Activated CD4-positive, alpha-beta T cell treated with anti-CD3 and anti-CD28 coated beads for 4 hours (primary cell): ENCODE measurements at regions not wholly inside any gene's neighbourhood (a gene's known extent, or its start where the extent isn't known, plus 50 kb on each side); places are given as distances from the start of the nearest gene placed in this dataset.

Experiments
- DNase-seq, 2 donors: peaks; one replicate each; pipeline ENCODE4 v3.0.0-alpha.2; 2020

DNA sequence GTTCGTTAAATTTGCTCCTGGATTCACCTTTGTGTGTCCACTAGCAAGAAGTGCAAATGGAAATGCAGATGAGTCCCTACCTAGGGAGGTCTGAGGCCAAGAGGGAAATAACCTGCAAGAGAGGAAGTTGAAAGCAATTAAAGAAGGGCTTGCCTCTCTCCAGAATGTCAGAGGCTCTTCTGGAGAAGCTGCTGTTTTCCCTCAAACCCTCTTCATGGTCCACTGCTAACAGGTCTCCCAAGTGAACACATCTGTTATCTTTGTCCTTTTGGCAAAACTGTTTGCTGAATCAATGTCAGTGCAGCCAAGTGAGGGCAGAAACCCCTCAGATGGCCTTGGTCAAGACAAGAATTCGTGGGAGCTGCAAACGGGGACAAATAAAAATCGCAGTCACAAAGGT, 177.3 kb upstream of the PLXNA2 start:
- DNase-seq = no peak

DNA sequence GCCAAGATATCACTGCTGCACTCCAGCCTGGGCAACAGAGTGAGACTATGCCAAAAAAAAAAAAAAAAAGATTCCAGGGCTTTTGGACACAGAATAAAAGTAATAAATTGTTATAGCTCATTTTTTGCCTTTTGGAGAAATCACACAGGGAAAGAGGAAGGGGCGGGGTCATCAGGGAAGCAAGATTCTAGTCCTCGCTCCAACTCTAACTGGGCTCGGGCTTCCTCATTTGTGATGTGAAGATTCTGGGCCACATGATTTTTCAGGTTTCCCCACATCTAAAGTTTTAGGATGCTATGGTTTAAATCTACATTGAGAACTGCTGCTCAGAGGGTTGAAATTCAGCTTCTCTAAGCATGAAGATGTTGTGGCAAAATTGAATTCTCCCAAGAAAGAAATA, 179.3 kb upstream of the PLXNA2 start:
- no peak for DNase-seq

DNA sequence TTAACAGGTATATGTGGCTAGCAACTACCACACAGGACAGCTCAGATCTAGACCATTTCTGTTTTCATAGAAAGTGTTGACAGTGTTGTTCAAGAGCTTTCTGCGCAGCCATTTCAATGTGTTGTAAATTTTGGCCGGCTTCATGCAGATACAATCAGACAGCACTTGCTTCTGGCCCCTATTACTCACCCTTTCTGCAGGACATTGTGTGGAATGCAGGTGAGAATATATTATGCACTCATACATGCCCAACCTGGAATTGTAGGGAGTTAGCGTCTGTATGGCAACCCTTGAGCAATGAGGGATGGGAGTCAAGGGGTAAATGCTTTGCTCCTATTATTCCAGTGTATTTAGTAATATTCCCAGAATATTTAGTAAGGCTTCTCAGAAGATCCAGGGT, 180.9 kb upstream of the PLXNA2 start:
- DNase-seq = no peak

DNA sequence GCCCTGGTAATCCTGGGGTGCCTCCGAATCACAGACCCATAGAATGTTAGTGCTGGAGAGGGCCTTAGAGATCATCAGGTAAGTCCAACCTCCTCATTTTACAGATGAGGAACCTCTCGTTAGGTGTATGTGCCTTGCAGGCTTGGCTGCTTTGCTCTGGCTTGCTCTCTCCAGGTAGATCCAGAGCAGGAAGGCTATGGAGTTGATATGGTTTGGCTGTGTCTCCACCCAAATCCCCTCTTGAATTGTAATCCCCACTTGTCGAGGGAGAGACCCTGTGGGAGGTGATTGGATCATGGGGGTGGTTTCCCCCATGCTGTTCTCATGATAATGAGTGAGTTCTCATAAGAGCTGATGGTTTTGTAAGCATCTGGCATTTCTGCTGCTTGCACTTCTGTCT, 186.0 kb upstream of the PLXNA2 start:
- no peak for DNase-seq

DNA sequence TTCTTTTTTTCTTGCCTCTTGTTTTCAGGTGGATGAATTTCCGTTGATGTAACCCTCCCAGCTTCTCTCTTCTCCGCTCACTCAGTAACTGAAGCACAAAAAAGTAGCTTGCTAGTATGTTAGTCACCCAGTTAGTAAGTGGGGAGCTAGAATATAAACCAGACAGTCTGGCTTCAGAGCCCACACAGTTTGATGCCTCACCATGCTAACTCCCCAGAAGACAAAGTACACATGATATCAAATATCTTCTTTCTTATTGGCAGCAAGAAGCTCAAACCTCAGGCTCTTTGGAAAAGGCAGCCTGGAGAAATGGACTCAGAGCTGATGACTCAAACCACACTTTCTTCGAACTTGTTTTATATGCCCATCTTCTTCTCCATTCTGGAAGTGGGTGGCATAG, 187.5 kb upstream of the PLXNA2 start:
- no peak for DNase-seq

DNA sequence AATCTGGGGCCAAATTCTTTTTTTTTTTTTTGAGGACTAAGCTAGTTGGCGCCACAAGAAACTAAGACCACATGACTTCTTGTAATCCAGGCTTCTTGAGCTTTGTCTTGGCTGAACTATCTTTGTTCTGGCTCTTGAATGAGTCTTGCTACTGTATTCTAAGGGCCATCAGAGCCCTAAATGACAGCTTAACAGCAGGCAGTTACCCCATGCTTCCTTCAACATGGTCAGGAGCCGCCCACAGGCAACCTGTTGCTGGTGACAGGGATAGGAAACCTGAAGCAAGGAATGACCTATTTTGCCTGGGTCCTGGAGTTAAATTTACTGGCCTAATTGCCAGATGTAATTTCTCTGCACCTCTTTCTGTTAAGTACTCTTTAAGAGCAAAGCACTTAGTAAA, 188.2 kb upstream of the PLXNA2 start:
- DNase-seq = no peak

DNA sequence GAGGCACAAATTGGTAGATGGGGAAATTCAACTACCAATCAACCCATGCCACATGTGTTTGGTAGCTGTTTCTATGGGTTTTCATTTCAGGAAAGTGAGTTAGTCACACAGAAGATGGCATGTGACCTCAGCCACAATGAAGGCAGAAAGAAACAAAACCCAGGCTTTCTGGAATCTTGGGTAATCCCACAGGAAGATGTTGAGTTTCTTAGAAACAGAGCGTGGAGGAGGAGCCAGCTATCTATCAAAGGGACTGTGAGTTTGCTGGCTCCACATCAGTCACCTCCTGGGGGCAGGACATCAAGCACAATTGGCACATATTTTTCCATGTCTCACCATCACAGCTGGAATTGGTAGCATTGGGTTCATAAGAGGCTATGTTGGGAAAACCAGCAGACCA, 188.9 kb upstream of the PLXNA2 start:
- DNase-seq = no peak

DNA sequence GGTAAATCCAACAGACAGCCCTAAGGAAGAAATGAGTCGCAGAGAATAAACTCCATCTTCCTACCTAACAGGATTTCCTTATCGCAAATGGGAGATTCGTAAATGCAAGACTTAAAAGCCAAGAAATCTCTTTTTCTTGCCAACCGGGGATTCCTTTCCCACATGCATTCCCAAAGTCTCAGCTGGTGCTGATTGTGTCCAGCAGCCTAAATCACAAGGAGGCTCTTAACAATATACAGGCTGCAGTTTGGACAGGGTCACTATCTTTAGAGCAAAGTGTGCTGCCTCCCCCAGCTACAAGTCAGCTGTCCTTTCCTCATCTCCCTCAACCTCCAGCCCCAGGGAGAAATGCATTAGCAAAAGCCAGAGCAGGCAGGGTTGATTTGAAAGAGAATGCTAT, 189.8 kb upstream of the PLXNA2 start:
- DNase-seq = no peak

DNA sequence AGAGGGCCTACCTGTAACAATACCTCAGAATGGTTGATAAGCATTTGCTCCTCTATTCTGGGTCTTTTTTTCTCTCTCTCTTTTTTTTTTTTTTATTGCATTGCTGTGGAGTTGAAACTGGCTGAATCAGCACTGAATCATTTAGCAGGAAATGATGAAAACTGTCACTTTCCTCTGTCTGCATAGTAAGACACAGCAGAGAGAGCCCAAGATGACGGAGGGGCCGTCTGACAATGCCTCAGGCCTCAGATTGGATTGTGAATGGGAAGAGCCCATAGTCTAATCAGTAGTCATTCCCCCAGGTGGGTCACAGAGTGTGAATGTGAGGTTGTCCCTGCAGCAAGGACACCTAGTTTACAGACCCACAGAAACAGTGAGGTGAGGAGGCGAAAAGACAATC, 193.2 kb upstream of the PLXNA2 start:
- no peak for DNase-seq

DNA sequence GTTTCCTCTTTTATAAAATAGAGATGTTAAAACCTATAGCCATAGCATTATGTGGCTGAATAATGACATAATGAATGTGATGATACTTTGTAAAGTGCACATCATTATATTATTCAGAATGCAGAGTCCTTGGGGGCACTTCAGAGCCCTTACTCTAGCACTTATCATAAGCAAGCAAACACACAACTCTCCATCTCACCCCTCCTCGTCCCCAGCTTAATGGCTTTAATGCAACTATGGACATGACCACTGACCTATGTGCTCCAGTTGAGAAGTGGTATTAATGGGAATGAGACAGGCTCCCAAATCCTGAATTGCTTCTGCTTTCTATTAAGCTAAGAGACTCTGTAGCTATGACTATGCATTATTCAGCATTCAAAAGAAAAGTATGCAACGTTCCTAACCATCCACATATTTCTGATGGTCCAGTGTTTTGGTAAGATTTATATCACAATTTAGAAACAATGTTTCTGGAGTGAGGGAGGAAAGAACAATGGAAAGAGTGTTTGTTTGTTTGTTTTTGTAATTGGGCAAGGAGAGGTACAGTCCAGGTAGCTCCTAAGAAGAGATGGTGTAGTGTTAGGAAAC, 194.0 kb upstream of the PLXNA2 start:
- DNase-seq = no peak

DNA sequence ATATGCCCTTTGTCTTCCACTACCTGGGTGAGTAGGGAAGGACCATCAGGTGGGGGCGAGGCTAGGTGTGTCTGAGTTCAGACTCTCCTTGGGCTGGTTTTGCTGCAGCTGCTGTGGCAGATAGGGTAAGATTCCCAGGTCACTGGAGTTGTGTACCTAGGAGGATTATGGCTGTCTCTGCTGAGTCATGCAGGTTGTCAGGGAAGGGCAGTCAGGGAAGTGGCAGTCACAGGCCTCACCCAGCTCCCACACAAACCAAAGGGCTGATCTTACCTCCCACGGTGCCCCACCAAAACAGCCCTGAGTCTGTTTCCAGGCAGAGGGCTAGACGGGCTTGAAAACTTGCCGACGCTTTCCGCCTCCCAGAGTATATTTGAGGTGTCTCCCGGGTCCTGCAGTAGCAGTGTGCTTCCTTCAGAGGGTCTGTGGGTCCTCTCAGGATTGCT, 201.6 kb upstream of the PLXNA2 start:
- DNase-seq = no peak

DNA sequence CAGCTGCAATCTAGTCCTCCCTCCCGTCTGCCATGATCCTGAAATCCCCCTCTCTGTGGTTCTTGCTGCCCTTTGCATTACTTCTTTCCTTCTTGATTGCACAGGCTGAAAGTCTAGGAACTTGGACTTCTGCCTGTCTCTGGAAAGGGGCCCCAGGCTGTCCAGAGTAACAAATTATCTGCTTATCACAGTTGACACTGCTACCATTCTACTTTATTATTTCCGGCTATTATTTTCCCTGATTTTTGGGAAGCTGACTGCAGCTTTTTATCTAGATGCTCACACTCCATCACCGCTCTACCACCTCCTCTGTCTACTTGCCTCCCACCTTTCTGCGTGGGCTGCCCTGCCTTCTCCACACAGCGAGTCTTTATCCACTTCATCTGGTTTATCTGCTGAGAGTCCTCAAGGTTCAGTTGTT, 202.1 kb upstream of the PLXNA2 start:
- DNase-seq = no peak

DNA sequence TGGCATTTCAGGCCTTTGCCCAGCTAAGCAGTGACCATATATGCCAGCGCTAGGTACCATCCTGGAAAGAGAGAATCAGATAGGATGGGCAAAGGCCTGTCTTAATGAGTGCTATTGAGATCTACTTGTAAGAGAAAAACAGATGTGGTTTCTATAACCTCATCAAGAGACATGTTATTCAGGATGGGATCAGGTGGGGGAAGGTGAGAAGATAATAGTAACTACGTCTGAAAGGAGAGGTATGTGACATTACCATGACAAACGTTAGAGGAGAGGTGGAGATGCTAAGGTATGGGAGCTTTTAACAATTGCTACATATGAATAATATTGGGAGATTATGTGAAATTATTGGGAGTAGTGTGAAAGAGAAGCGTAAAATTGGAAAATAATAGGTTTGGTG, 204.2 kb upstream of the PLXNA2 start:
- DNase-seq = no peak

DNA sequence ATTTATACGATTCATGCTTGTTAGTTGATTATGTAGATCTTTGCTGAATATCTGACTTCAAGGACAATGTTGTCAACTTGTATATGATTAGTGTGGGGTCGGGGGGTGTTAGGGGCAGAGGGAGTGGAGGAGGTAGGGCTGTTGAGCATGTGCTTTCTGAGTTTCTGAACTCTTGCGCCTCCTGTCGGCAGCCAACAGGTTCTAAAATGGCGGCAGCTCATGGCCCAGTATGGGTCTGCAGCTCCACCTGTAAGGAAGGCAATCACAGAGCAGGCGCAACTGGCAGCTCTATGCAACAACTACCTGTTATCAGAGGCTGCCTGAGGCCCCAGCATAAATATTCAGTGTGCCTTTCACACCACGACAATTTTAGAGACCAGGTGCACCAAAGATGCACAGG, 205.8 kb upstream of the PLXNA2 start:
- no peak for DNase-seq

DNA sequence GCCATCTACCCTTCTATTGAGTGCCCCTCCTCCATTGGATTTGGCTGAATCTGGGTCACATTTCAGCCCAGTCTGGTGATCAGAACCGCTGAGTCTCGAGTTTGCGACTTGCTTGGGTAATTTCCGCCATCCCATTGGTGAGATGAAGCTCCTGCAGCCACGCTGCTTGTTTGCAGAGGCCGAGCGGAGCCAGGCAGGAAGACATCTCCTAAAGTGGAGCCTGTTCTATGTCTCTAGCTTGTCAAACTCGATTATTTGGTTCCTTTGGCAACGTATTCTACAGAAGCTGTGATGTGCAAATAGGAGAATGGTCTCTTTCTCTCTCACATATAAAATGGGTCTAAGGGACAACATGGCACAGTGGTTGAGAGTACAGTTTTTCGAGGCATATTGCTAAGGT, 206.8 kb upstream of the PLXNA2 start:
- DNase-seq = no peak

DNA sequence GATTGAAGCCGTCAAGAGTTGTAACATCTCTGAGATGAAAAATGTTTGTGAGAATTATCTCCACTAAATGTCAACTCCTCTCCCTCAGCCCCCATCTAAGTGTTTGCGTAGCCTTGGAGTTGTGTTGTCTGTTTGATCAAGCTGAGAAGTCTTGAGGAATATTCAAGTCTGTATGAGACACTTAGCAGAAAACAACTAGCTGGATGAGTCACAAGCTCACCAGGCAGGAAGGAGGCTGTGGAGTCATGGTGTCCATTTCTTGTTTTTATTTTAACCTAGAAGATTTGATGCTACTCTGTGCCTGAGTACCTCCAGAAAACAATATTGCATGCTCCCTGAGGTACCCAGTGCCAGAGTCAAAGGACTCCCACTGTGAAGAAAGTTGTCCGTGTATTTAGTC, 211.6 kb upstream of the PLXNA2 start:
- DNase-seq = no peak

DNA sequence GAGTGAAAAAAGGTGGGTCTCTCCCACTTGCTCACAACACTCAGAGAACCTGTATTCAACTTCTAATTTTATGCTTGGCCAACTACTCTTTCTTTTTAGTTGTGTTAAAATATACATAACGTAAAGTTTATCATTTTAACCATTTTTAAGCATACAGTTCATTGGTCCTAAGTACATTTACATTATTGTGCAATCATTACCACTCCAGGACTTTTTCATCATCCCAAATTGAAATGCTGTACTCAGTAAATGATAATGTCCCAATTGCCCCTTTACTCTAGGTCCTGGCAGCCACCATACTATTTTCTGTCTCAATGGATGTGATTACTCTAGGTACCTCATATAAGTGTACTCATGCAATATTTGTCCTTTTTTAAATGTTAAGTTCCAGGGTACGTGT, 212.3 kb upstream of the PLXNA2 start:
- DNase-seq = no peak

DNA sequence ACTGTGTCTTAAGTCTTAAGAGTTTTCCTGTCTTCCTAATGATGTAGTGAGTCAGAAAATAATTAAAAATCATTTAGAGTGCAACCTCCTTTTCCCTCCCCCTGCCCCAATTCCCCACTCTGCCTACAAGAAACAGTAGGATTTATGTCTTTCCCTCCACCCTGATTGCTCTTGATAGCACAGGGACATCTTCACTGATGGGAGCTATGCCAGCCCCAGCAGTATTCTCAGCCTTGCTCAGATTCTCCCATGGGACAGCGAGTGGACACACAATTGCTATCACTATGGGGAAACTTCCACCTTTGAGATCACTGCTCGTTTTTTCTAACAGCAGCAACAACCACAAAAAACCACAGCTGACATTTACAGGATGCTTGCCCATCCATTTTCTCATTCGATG, 216.6 kb upstream of the PLXNA2 start:
- no peak for DNase-seq

DNA sequence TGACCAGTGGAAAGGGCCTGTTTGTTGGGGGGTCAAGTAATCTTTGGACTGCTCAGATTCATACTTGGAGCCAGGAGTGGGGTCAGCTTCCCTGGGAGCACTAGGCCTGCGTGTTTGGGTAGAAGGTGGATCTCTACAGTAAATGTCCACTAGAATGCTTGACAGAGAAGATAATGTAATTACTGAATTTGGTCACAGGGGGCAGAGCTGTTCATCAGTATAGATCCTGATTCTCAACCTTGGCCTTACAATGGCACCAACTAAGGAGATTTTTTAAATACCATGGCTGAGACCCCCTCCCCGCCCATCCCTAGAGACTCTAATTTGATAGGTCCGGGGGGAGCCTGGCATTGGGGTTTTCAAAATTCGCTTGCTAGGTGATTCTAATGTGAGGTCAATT, 217.5 kb upstream of the PLXNA2 start:
- no peak for DNase-seq

DNA sequence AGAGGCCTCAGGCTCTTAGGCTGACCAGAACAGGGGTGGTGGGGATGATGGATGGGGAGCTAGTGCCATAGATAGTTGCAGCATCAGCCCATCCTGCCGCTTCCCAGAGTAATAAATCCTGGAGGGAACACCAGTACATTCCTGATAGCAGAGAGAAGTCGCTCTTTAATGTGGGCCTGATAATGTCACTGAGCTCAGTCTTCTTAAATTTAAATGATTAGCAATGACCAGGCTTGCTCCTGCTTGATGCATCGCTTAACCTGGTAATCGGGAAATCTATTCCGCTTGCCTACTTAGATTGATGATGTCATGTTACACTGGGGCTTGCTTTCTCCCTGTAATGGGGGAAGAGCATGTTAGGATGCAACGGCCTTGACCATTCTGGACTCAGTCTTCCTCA, 218.6 kb upstream of the PLXNA2 start:
- no peak for DNase-seq

DNA sequence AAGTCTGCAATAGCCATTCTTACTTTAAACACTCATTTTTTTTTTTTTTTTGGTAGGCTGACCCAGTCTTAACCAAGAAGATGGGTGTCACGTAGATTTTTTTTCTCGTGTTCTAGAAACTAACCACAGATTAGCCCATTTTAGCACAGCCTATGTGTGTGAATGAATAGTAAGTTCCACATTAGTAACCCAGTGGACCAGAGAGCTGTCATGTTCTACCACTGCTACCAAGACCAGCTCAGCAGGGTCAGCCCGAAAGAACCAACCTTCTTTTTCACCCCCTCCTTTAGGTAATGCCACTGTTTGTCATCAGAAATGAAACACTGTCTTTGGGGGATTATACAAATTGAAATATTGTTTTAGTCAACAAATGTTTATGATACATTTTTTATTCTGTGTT, 221.1 kb upstream of the PLXNA2 start:
- DNase-seq = no peak

DNA sequence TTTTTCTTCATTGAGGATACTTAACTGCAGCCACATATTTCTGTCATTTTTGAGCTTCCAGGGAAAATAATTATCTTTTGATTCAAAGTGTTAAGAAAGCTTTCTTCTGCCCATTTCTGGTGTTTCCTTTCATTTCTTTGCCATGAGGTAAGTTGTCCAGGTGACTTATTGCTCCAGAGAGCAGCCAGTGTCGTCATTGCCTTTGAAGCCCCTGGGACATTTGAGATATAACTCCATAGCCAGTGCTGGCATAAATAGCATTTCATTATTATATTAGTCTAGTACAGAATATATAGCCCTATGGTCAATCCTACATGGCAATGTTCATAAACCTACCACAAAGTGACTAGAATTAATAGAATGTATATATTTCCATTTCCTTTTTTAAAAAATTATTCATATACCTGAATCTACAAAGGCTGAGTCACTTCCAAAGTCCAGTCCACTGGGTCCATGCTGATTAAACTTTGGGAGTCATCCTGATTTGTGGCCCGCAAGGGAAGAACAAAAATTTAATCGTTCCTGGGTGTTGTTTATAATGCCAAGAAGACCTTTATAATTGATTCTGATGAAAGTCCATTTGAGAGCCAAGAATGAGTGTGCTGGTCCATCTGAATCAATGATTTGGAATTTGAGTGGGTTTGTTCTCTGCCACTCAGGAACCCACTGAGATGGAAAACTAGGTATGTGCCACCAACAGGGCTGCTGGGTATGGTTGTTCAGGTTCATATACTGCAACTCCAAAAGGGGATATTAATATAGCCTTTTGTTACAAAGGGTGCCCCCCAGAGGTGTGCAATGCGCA, 221.8 kb upstream of the PLXNA2 start:
- no peak for DNase-seq

DNA sequence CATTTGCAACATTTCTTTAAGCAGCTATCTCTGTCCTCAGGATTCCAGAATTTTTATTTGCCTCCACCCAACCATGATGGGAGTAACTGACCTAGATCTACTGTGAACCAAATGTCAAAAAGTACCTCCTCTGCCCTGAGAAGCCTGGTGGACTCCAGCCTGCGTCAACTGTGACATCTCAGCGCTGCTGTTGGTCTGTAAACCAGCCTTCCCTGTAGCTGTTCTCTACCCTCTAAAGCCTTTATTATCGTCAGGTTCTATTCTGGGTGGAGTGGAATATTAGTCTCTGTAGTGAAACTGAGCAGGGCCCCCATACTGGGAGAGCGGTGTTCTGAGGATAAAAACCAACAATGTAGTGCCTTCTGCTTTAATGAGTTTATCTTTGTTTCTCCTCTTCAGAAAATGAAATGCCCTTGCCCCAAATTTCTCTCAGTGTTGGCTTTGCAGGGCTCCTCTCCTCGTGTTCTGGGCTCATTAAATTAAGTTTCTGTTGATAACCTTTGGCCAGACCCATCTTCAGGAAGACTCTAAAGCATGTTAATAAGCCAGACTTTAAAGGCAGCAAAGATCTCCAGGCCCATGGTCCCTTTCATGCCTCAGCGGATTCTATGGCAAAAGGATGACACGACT, 223.1 kb upstream of the PLXNA2 start:
- no peak for DNase-seq

DNA sequence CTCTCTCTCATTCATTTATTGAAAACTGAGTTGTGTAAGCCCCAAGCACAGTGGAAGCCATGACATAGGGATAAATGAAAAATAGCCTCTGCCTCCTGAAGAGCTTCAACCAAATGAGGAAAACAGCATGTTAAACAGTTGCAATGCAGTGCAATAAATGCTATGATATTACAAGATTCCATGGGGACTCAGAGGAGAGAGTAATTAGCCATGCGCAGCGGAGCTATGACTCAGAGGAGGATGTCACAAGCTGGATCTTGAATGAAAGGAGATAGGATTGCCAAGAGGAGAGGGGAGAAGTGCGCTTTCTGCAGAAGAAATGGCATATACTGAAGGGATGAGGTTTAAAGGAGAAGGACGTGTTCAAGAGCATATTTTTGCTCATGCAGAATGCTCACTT, 231.3 kb upstream of the PLXNA2 start:
- DNase-seq = no peak
